ENCODE measurements at regions not wholly inside any gene's neighbourhood (a gene's known extent, or its start where the extent isn't known, plus 50 kb on each side); places are given as distances from the start of the nearest gene placed in this dataset.
"Not testable (repeated sequence)": the region's sequence is repeated elsewhere in the genome, so short reads cannot be mapped to it uniquely, and the experiment has no call there.

DNA sequence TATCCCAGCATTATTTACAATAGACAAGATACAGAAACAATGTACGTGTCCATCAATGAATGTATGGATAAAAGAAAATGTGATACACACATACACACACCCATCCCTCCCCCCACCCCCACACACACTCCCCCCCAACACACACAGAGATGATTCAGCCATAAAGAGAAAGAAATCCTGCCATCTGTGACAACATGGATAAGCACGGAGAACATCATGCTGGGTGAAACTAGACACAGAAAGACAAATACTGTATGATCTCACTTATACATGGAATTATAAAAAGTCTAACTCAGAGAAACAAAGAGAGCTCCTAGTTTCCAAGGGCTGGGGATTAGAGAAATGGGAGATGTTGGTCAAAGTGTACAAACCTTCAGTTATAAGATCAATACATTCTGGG, 104.8 kb upstream of the LY86 start:
- no peak for DNase-seq

DNA sequence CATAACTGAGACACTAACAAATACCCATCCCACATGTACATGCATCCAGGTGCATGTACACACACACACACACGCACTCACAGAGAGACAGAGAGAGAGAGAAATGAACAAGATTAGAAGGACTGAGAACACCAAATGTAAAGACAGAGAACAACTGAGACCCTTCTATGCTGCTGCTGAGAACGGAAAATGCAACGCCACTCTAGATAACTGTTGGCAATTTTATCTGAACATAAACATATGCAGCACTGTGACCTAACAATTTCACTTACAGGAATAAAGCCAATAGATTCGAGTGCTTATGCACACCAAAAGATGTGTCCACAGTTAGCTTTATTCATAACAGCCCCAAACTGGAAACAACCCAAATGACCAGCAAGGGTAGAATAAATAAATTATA, 103.8 kb upstream of the LY86 start:
- no peak for DNase-seq

DNA sequence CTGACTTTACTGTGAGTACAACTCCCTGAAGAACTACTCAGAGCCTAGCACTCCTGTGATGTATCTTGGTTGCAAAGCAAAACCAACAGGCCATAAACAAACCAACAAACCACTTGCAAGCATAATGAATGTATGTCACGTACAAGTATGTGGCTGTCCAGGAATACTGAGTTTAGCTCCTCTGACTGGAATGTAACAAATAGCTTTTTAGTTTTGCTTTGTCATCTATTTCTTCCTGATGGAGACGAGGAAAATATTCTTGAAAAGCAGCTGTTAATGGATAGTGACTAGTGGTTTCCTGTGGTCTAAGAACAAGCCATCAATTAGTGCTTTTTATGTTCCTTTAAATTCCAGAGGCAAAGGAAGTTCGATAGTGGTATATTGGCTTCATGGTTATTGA, 101.9 kb upstream of the LY86 start:
- no peak for DNase-seq

DNA sequence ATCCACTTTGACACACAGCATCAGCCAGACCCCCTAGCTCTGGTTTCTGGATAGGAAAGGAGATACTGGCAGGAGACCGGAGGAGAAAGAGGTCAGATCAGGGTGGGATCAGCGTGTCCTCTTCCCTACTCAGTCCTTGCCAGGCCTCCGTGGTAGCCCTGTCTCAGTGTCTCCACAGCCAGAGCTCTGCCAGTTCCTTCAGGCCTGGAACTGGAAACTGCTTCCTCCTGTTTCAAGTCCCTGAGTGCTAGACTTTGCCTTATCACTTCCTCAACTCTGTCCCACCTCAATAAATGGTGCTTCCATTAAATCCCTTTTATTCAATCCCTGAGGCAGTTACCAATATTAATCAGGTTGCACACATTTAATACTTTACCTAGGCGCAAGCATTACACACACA, 96.8 kb upstream of the LY86 start:
- DNase-seq: no peak

DNA sequence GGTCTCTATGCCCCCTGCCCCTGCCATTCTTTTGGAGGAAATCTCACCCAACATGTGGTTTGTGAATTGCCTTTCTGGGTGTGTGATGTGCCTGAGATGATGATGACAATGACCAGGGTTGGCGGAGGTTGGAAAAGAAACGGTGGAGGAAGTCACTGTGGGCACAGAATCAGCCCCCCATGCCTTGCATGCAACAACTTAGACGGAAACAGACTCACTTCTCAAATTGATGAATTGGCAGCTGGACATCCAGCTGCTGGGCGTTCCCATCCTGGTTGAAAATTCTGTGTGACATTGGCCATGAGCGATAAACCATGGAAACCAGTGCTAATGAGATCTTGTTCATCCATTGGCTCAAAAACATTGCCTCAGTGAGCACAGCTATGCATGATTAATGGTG, 95.8 kb upstream of the LY86 start:
- no peak for DNase-seq

DNA sequence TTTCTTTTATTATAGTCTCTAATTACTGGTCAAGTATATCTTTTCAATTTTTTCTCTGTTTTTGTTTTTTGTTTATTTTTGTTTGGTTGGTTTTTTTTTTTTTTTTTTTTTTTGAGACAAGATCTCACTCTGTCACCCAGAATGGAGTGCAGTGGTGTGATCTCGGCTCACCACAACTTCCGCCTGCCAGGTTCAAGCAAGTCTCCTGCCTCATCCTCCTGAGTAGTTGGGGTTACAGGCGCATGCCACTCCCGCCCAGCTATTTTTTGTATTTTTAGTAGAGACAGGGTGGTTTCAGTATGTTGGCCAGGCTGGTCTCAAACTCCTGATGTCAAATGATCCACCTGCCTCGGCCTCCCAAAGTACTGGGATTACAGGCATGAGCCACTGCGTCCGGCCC, 94.4 kb upstream of the LY86 start:
- DNase-seq: not testable (repeated sequence)

DNA sequence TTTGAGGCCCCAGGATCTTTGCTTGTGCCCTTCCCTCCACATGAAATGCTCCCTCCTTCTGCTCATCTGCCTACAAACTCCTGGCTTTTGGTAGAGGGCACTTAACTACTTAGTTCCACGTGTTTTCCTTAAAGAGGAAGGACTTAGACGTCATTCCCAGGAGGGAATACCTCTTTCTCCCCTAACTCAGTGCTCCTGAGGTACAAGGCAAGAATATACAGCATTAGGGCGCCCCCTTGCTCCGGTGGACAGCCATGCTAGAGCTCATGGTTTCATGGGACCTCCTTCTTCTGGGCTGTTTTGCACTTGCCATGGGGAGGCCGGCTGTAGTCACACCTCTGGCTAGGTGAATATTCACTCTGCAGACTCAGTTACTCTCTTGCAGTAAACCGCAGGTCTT, 93.8 kb upstream of the LY86 start:
- DNase-seq: no peak

DNA sequence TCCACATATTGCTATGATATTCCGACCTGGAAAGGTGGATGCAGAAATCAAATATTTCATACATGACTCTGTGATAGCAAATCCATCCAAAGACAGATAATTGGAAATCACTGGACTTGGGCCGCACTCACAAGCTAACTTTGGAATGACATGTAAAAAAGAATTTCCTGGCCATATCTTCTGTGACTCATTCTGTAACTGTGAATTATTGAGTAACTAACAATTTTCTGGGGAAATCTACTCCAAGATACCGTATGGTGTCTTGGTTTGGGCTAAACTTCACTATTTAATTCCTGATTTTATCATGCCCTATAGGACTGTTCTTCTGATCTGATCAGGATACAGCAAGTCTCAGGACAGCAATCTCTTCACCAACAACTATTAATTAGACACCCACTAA, 92.7 kb upstream of the LY86 start:
- DNase-seq: no peak

DNA sequence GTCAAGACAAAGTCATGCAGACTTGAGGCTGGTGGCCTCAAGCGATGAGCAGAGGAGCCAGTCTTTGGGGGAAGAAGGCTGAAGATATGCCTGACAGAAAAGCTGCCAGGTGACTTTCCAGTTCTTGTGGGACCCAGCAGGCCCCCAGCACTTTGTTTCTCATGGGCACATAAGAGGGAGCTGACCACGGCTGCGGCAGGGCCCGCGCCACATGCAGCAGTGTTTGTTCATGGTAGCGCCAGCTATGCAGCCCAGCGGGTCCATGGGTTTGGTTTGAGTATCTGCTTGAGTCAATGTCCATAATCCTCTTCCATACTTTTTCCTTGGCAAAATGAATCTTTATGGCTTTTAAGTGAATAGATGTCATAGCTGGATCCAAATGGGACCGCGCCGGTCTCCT, 91.0 kb upstream of the LY86 start:
- DNase-seq: no peak

DNA sequence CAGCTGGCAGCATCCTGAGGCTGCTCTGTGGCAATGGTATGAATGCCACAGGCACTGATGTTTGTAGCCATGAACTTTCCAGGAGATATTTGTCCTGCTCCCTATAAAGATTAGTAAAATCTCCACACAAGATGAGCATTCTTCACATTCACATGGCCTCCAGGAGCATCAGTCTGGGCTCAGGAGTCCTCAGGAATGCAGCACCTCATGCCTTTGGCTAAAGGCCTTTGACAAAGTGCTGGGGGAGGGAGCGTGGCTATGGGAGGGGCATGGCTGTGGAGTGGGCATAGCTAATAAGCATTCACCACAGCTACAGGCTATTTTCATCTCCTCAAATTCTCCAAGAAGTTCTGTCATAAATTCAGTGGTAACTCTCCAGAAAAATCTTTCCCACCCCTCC, 90.5 kb upstream of the LY86 start:
- no peak for DNase-seq

DNA sequence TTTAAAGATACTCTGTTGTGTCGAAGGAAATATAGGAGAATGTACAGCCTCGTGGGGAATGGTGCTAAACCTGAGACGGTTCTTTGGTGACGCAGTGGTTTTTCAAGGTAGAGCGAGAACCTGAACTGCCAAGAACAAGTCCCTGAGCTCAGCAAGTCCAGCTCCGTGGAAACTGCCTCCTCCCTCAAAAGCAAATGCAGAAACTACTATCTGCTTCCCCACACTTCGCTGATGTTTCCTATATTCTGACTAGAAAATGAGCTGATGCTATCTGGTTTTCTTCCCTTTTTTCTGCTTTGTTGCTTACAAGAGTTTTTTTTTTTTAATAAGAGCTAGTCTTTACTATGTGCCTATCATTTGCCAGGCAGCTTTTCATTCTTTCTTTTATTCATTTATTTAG, 85.3 kb upstream of the LY86 start:
- no peak for DNase-seq

DNA sequence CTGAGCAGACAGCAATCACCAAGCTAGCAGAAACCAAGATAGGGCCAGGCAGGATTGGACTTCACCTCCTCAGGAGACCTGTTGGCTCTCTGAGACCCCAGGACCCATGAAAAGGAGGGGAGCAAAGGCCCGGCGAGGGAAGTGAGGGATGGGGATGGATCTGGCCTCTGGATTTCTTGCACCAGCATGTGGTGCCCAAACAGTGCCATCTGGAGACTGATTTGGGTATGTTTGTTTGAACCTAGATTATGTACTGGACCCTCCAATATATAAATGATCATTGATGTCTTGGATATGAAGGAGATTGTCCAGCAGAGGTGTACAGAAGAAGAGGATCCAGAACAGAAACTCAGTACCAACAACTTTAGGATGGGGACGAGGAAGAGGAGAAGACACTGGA, 83.4 kb upstream of the LY86 start:
- DNase-seq: no peak

DNA sequence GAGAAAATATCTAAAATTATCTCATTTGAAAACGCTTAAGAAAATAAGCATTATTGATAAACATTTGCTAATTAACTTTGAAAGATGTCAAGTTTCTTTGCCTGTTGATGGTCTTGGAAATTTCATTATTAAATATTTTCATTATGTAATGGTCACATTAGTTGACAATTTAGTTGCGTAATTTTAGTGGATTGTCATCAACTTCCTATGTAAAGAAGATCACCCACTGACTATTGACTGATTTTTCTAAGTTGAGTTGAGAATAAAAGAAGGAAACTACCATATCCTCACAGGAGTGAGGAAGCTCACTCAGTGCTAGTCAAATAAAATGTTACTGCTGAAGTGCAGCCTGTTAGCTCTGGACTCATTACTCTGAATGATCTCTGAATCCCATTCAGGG, 79.9 kb upstream of the LY86 start:
- no peak for DNase-seq

DNA sequence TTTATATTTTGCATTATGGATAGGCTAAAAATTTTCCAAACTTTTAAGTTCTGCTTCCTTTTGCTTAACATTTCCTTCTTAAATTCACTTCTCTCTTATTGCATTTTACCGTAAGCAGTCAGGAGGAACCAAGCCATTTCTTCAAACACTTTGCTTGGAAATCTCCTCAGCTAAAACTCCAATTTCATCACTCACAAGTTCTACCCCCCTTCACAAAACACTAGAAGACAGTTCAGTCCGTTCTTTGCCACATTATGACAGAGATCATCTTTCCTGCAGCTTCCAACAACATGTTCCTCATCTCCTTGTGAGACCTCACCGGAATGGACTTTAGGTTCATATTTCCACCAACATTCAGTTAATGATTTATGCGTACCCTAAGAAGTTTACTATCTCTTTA, 79.2 kb upstream of the LY86 start:
- DNase-seq: no peak

DNA sequence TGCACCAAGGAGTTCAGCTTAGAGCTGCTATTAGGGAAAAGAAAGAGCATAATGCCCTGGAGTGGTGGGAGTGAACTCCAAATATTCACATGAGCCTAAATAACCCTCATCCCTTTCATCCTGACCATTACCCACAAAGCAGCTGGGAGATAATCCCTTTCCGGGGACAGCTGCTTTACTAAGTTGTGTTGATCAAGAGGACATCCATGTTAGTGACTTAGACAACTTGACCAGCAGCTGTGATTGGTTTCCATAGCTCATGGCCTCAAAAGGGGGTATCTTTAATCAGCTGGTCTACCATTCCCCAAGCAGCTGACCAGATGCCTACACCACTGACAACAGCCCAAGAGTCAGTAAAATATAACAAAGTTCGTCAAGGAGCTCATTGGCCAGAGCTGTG, 75.8 kb upstream of the LY86 start:
- no peak for DNase-seq

DNA sequence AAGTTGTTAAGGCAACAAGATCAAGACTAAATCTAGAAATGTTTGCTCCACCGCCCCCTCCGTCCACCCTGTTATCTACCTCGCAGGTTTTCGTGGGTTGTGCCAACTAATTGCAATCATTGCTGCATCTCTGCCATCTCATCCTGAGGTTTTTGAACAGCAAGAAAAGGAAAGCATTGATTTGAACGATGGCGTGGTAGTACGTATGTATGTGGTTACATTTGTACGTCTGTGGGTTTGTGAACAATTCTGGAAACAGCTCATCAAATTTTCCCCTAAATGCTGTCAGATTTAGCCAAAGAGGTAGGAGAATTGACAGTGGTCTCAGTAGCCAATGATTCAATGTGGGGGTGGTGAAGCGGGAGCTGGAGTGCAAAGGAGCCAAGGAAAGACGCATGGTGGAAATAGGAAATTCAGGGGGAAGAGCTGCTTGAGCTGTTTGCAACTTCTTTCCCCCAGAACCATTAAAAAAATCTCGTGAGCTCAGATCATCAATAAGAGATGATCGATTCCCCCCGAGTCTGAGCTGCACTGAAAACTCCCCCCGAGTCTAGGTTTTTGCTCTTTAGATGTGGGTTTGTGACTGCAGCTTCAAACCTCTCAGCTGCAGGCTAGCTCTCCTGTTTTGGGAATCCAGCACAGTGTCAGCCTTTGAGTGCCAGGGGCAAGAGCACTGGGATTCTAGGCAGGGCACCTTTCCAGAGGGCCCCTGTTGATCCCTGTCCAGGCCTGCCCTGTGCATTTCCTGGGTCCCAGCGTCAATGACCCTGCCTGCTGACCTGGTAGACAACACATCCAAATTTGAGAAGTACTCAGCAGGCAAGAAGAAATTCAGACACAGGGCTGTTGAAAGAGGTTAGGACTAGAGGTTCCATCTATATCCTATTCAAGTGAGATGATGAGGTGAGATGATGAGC, 72.6 kb upstream of the LY86 start:
- no peak for DNase-seq

DNA sequence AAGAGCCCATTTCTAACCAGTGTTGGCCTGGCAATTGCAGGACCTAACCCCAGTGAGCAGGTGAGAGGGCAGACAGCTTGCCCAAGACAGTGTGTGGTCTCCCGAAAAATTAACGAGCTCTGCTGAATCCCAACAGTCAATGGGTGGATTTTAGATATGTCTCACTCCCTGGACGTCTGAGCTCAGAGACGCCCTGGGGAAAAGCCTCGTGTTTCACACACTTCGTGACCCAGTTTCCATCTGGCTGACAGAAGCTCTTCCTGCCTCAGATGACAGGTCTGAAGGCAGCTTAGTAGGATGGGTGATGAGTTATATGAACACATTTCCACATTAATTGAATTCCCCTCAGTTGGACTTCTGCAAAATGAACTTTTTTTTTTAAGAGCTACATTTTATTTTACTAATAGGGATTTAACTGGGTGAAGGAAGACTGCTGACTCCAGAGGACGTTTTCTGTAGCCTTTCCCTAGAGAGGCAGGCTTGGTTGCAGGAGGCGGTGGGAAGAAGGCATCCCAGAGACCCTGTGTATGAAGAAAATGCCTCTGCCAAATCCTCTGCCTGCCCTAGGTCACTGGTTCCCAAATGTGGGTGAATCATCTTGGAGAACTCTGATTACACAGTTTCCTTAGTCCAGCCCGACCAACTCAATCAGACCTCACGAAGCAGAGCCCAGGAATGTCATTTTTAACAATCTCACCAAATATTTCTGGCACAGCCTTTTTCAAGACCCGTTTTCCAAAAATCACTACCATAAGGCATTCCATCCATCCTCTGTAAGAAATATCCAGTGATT, 71.7 kb upstream of the LY86 start:
- DNase-seq: no peak

DNA sequence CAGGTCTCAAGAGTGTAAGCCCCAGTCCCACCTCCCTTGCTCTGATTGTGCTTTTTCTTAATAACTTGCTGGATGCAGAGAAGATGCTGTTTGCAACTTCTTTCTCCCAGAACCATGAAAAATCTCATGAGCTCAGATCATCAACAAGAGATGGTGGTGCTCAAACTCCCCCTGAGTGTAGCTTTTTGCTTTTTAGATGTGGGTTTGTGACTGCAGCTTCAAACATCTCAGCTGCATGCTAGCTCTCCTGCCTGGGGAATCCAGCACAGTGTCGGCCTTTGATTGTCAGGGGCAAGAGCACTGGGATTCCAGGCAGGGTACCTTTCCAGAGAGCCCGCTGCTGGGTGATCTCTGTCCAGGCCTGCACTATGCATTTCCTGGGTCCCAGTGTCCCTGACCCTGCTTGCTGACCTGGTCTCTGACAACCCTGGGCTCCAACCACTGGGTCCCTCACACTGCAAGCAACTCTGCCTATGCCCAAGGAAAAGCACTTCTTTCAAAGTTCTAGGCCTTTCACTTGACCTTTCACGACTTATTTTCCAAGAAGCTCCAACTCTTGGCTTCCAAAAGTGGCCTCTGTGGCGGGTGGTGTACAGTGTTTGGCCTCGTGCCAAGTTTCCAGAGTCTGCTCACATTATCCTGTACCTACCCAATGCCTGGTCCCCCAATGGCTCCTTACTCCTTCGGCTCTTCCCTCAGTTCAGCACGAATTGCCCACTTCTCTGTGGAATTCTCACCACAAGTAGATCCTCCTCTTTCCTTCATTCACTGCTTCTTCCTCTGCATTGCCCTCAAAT, 69.7 kb upstream of the LY86 start:
- DNase-seq: no peak

DNA sequence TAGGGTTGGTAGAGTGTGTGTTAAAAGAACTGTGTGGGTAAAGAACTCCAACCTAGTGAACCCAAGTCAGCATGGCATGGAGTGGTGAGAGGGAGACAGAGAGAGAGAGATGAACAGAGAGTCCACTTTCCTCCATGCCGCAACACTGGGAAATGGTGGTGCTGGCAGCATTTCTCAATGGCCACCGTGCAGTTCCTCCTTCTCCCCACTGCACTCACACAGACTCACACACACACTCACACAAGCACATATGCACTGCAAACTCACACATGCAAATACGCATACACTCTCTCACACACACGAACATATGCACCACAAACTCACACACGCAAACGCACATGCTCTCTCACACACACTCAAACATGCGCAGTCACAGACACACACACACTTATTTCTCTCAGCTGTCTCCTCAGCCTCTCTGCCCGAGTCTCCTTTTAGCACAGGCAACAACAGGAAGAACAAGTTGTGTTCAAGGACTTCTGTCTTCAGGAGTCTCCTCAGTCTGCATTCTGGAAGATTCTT, 66.5 kb upstream of the LY86 start:
- DNase-seq: no peak

DNA sequence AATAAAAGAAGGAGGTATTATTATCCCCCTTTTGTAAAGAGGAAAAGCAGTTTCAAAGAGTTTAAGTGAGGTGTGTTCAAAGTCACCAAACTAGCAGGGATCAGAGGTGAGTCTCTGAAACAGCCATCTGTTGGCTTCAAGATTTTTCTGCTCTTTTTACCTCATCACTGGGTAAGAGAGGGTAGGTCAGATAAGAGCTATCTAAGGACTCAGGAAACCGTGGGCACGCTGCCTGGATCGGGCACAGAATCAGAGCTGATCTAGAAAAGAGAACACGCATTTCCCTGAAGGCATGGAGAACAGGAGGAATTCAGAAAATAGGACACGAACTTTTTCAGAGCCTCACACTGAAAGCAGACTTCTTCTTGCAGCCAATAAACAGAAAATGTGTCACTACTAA, 65.8 kb upstream of the LY86 start:
- no peak for DNase-seq

DNA sequence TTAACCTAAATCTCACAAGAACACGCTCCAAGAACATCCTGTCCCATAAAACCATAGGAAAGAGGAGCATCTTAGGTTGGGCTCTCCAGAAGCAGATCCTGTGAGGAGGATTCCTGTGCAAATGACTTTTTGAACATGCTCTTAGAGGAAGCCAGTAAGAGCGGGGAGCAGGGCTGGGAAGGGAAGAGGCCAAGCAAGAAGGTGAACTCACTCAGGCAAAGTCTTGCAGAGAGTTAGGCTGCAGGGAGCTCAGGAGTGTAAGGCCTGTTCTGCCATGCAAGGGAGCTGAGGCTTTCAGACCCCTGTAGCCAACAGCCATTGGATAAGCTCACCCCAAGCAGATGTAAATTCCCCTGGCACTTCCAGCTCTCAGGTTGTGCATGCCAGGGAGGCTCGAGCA, 63.6 kb upstream of the LY86 start:
- DNase-seq: no peak

DNA sequence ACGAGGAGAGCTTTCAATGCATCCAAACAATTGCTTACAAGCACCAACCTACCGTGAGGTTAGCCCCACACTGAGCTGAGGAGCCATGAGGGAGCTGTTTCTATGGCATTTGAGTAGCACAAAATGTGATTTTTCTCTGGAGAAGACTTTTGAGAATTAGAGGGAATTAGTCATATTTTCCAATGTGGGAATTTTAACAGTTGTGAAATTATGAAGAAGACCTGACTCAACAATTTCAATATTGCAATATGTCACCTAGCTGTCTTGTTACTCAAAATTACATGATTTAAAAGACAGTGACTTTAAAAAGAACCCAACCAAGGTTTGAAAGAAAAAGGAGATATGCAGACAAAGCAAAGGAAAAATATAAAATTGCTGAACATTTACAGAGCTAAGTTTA, 62.6 kb upstream of the LY86 start:
- no peak for DNase-seq

DNA sequence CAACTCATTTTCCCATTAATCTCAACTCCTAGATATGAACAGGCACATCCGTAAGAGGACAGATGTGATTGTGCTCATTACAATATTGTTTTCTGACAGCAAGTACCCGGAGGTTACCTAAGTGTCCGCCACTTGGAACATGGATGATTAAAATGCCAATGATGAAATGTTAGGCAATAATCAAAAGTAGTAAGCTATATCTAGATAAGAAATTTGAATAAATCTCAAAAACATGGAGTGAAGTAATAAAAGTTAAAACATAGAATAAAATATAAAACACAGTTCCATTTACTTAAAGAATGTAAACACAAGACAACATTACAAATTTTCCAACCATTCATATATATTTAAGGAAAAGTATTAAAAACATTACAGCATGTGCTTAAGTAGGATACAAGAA, 59.2 kb upstream of the LY86 start:
- no peak for DNase-seq
